GM12874 (cell line): ENCODE measurements at regions not wholly inside any gene's neighbourhood (a gene's known extent, or its start where the extent isn't known, plus 50 kb on each side); places are given as distances from the start of the nearest gene placed in this dataset.

Source experiments
- CTCF ChIP-seq: IDR thresholded peaks from 2 replicates; pipeline ENCODE4 v1.5.1; 2011; ENCODE audit warnings: low read depth, mild to moderate bottlenecking, control low read depth, low read length, moderate library complexity; ENCODE audit not compliant: insufficient read depth

- no peak for TF ChIP-seq CTCF
Observed at GRCh38 chr2:18251486-18251885, 309.0 kb downstream of the RDH14 start.

GRCh38 chr2:18247282-18248110 is 313.0 kb downstream of the RDH14 start:
- no peak for TF ChIP-seq CTCF

- no peak for TF ChIP-seq CTCF
Observed at GRCh38 chr2:18245375-18245774, 315.1 kb downstream of the RDH14 start.

- no peak for TF ChIP-seq CTCF
Observed at GRCh38 chr2:18244845-18245244, 315.6 kb downstream of the RDH14 start.

GRCh38 chr2:18243816-18244215 is 316.6 kb downstream of the RDH14 start:
- no peak for TF ChIP-seq CTCF

GRCh38 chr2:18242716-18243115 is 317.7 kb downstream of the RDH14 start:
- TF ChIP-seq CTCF, result no peak

GRCh38 chr2:18238209-18238608 is 322.2 kb downstream of the RDH14 start:
- TF ChIP-seq CTCF, result no peak

GRCh38 chr2:18237298-18237697 is 323.2 kb downstream of the RDH14 start:
- no peak for TF ChIP-seq CTCF
